ENCODE measurements at regions not wholly inside any gene's neighbourhood (a gene's known extent, or its start where the extent isn't known, plus 50 kb on each side); places are given as distances from the start of the nearest gene placed in this dataset.
A peak's percentile ranks its signal among the peaks of the same experiment; 100 is the strongest.

DNA sequence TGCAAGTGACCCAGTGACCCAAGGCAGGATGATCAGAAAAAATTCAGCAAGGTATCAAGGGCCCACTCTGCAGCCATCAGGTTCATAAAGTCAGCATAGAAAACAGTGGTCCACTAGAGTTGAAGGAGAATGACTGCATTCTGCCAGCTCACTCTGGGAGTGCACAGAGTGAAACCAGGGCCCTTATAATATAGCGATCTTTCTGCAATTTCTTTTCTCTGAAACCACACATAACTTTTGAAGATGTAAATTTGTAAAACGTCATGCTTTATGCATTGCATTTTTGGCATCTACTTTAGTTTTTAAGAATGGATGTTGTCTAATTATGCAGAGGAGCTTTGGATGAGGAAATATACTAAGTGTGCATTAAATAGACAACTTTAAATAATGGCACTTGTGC lies 225.0 kb upstream of the SMIM21 start:
- WGBS, 2 donors (ENCODE audit: low coverage in 1 of 2), result 65 to 75% methylated on average over 2 of the region's 2 CpGs
- ATAC-seq, result no peak
- H3K27ac ChIP-seq, result no peak overlapping the region

DNA sequence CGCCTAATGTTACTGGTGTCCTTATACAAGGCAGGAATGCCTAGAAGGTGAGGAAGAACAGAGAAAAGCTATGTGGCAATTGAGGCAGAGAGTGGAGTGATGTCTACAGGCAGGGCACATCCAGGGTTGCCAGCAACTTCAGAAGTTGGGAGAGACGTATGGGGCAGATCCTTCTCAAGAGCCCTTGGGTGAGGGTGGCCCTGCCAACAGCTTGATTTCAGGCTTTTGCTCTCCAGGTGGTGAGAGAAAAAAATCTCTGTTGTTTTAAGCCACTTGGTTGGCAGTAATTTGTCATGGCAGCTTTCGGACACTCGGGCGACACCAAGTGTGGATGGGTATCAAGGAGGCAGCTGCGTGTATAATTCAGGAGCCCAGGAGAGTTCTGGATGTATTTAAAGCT lies 217.4 kb upstream of the SMIM21 start:
- H3K36me3 ChIP-seq, result no peaks in the 10 kb centered on the region
- ATAC-seq, result no peak
- 95 to 100% methylated on average over 1 to 6 of the region's 6 CpGs for WGBS, 2 donors (ENCODE audit: low coverage in 1 of 2)
- TF ChIP-seq POLR2AphosphoS5 (IDR thresholded peaks at IDR 0.05), result no peak
- no peak for TF ChIP-seq POLR2A (IDR thresholded peaks at IDR 0.05)
- no peak for TF ChIP-seq EP300 (IDR thresholded peaks at IDR 0.05)
- TF ChIP-seq, protein P1, sequence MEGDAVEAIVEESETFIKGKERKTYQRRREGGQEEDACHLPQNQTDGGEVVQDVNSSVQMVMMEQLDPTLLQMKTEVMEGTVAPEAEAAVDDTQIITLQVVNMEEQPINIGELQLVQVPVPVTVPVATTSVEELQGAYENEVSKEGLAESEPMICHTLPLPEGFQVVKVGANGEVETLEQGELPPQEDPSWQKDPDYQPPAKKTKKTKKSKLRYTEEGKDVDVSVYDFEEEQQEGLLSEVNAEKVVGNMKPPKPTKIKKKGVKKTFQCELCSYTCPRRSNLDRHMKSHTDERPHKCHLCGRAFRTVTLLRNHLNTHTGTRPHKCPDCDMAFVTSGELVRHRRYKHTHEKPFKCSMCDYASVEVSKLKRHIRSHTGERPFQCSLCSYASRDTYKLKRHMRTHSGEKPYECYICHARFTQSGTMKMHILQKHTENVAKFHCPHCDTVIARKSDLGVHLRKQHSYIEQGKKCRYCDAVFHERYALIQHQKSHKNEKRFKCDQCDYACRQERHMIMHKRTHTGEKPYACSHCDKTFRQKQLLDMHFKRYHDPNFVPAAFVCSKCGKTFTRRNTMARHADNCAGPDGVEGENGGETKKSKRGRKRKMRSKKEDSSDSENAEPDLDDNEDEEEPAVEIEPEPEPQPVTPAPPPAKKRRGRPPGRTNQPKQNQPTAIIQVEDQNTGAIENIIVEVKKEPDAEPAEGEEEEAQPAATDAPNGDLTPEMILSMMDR (IDR thresholded peaks at IDR 0.05), result no peak
- H3K27ac ChIP-seq, result no peak overlapping the region
- no peaks in the 10 kb centered on the region for H3K9me3 ChIP-seq
- no peaks in the 10 kb centered on the region for H3K27me3 ChIP-seq
- H3K4me1 ChIP-seq, result no peaks in the 10 kb centered on the region
- no peak overlapping the region for H3K4me3 ChIP-seq

More for the DNA sequence above, 225.0 kb upstream of the SMIM21 start:
- Histone ChIP-seq H3K36me3 (no peaks in the 10 kb centered on the region), H3K27me3 (no peaks in the 10 kb centered on the region), H3K9me3 (no peaks in the 10 kb centered on the region), H3K4me1 (peaks cover 0 to 4% (median 0%) of the 10 kb centered on the region in 3 donors), H3K4me3 (no peak overlapping the region)
- TF ChIP-seq POLR2A (IDR thresholded peaks at IDR 0.05) (no peak), EP300 (IDR thresholded peaks at IDR 0.05) (no peak), POLR2AphosphoS5 (IDR thresholded peaks at IDR 0.05) (no peak)
- TF ChIP-seq, protein P1 (IDR thresholded peaks at IDR 0.05), result no peak

DNA sequence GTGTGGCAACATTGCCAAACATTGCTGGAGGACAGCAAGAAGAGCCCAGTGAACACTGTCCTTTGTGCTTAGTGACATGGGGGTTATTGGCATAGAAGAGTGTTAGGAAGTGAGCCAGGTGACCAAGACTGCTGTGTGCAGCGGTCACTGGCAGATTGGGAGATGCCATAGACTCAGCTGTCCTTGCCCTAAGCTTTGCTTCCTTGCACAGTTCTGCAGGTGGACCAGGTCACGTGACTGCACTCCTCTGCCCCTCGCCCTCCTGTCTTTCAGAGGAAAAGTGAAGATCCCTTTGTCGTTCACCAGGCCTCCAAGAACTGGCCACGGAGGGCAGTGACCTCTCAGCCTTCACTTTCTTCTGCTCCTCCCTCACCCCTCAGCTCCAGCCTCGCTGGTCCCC lies 215.6 kb upstream of the SMIM21 start:
- ATAC-seq, result no peak
- no peak for TF ChIP-seq EP300 (IDR thresholded peaks at IDR 0.05)
- TF ChIP-seq POLR2A (IDR thresholded peaks at IDR 0.05), result no peak
- TF ChIP-seq POLR2AphosphoS5 (IDR thresholded peaks at IDR 0.05), result no peak
- TF ChIP-seq, protein P1 (IDR thresholded peaks at IDR 0.05), result no peak
- 100% methylated on average over 2 of the region's 6 CpGs; no CpG with 5 or more reads in 1 of the 2 donors for WGBS, 2 donors (ENCODE audit: low coverage in 1 of 2)
- peaks cover 0 to 18% (median 6%) of the 10 kb centered on the region in 3 donors for H3K4me1 ChIP-seq
- no peaks in the 10 kb centered on the region for H3K27me3 ChIP-seq
- no peaks in the 10 kb centered on the region for H3K9me3 ChIP-seq
- no peak overlapping the region for H3K27ac ChIP-seq
- H3K36me3 ChIP-seq, result no peaks in the 10 kb centered on the region
- no peak overlapping the region for H3K4me3 ChIP-seq

DNA sequence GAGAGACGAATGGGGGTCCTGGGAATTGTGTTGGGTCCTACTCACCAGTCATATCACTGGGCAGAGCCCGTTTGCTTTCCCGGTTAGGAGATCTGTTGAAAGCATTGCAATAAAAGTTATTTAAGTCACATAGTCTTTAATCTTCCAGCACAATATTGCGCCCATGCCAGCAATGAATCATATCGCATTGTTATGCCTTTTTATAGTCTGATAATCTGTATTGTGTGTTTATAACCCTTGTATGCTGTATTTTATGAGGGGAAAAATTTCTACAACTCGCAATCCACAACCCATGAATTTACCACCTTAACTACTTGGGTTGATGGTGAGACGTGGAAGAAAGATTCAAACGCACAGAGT lies 211.9 kb upstream of the SMIM21 start:
- Histone ChIP-seq H3K4me3 (no peak overlapping the region), H3K36me3 (no peaks in the 10 kb centered on the region), H3K9me3 (no peaks in the 10 kb centered on the region), H3K27ac (peak overlapping the region in 1 of 4 donors; percentile 47), H3K4me1 (peaks cover 0 to 21% (median 6%) of the 10 kb centered on the region in 3 donors), H3K27me3 (no peaks in the 10 kb centered on the region)
- TF ChIP-seq EP300 (IDR thresholded peaks at IDR 0.05) (no peak), POLR2AphosphoS5 (IDR thresholded peaks at IDR 0.05) (no peak), POLR2A (IDR thresholded peaks at IDR 0.05) (no peak)
- TF ChIP-seq, protein P1 (IDR thresholded peaks at IDR 0.05), result no peak
- no peak for ATAC-seq
- WGBS, 2 donors (ENCODE audit: low coverage in 1 of 2), result 53 to 63% methylated on average over 6 to 8 of the region's 8 CpGs

DNA sequence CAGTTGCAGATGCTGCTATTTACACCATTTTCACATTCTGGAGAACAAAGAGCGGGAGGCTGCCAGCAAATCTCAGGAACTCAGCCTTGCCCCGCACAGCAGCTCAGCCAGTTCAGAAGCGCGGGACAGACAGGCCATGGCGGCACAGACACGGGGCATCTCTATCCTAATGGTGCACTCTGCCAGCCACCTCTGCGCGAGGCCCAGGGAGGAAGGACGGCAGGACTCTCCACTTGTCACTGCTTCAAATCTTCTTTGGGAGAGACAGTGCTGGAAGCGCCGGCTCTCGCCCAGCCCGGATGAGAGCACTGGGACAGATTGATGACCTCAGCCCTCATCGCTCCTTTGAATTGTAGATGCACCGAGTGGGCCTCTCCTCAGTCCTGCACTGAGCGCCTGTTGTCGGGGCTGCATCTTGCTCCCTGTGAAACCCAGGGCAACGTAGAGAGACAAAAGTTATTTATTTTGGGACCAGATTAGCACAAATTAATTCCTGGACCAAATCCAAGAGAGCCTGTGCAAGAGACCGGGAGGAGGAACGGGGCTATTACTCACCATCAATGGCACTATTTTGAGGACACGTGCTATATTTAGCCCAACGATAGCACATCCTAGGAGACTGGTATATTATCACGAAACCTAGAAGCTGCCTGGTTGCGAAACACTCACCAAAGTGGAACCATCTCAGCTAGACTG lies 211.4 kb upstream of the SMIM21 start:
- no peaks in the 10 kb centered on the region for H3K9me3 ChIP-seq
- peak overlapping the region in 3 of 4 donors; percentile 47 to 69 (median 67) for H3K27ac ChIP-seq
- WGBS, 2 donors (ENCODE audit: low coverage in 1 of 2), result 4 to 15% methylated on average over 8 to 17 of the region's 24 CpGs
- H3K36me3 ChIP-seq, result no peaks in the 10 kb centered on the region
- H3K27me3 ChIP-seq, result no peaks in the 10 kb centered on the region
- peak; percentile 61 for ATAC-seq
- no peak for TF ChIP-seq EP300 (IDR thresholded peaks at IDR 0.05)
- TF ChIP-seq POLR2AphosphoS5 (IDR thresholded peaks at IDR 0.05), result peak; percentile 32
- H3K4me1 ChIP-seq, result peaks cover 0 to 21% (median 6%) of the 10 kb centered on the region in 3 donors
- H3K4me3 ChIP-seq, result peak overlapping the region in 1 of 2 donors; percentile 37
